ENCODE measurements at regions not wholly inside any gene's neighbourhood (a gene's known extent, or its start where the extent isn't known, plus 50 kb on each side); places are given as distances from the start of the nearest gene placed in this dataset.
"Not testable (repeated sequence)": the region's sequence is repeated elsewhere in the genome, so short reads cannot be mapped to it uniquely, and the experiment has no call there.

DNA sequence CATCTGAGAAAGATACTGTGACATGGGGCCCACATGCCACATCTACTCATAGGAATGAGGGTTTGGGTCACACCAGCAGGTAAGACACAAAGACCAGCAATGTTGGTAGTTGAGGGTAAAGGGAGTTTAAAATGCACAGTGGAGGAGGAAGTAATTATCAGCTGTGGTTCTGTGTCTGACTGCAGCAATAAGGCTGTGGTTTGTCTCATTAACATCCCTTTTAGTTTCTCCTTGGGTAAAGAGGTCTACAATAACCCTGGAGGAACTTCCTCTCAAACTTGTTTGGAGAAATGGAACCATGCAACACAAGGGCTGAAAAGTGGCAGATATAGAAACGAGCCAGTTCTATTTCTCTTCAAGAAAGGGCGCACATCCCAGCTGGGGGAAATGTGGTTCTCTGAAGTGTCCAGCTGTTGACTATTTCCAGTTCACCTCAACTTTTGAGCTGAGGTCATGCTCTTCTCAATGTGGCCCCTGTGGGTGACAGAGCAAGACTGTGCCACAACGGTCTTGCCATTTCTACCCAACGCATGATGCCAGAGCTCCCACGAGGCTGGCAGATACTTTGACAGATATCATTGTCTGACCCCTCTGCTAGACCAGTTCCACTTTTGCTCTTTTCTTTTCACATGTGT is 234.3 kb downstream of the SQOR start:
- DNase-seq: no peak

DNA sequence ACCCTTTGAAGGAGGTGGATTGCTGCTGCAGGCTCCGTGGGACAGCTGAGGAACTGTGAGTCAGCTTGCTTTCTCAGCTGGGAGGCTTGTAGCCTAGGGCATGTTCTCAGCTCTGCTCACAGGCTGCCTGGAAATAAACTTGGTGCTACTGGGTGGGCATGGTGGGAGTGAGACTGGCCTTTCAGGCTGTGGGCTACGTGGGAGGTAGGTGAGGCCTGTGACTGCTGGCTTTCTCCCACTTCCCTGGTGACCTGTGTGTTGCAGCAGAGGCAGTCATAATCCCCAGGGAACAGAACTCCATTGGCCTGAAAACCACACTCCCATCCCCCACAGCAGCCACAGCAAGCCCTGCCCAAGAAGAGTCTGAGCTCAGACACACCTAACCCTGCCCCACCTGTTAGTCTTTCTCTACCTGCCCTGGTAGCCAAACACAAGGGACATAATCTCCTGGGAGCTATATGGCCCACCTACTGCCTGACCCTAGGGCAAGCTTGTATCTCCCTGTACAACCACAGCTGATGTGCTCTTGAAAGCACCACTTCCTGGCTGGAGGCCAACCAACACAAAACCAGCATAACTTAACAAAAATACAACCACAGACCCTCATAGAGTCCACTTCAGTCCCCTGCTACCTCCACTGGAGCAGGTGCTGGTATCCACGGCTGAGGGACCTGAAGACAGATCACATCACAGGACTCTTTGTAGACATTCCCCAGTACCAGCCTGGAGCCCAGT is 236.5 kb downstream of the SQOR start:
- no peak for DNase-seq

DNA sequence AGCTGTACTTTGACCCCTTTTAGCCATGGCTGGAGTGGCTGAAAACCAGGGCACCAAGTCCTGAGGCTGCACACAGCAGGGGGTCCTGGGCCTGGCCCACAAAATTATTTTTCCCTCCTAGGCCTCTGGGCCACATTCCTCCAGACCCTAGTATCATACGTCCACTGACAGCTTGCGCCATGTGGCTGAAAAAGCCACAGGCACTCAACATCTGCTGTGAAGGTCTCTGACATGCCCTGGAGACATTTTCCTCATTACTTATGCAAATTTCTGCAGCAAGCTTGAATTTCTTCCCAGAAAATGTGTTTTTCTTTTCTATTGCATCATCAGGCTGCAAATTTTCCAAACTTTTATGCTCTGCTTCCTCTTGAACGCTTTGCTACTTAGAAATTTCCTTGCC is 239.0 kb downstream of the SQOR start:
- DNase-seq: no peak

DNA sequence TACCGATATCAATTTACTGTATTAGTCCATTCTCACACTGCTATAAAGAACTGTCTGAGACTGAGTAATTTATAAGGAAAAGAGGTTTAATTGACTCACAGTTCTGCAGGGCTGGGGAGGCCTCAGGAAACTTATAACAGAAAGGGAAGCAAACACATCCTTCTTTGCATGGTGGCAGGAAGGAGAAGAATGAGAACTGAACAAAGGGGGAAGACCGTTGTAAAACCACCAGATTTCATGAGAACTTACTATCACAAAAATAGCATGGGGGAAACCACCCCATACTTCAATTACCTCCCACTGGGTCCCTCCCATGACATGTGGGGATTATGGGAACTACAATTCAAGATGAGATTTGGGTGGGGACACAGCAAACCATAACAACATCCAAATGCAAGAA is 239.7 kb downstream of the SQOR start:
- not testable (repeated sequence) for DNase-seq

DNA sequence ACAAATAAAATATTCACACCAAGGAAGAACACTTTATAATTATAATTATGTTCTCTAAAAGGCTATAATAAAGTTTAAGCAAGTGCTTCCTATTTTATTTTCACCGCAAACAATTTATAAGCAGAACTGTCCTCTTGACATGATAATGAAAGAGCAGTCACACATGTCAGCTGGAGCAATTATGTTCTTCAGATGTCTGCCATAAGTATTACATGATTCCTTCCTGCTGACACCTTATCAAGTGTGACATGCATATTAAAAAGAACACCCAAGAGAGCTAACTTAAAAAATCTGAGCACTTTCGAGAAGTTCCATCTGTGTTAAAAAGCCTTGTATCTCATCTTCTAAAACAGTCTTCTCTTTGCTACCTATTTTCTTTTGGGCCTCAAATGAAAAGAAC is 249.5 kb downstream of the SQOR start:
- no peak for DNase-seq

DNA sequence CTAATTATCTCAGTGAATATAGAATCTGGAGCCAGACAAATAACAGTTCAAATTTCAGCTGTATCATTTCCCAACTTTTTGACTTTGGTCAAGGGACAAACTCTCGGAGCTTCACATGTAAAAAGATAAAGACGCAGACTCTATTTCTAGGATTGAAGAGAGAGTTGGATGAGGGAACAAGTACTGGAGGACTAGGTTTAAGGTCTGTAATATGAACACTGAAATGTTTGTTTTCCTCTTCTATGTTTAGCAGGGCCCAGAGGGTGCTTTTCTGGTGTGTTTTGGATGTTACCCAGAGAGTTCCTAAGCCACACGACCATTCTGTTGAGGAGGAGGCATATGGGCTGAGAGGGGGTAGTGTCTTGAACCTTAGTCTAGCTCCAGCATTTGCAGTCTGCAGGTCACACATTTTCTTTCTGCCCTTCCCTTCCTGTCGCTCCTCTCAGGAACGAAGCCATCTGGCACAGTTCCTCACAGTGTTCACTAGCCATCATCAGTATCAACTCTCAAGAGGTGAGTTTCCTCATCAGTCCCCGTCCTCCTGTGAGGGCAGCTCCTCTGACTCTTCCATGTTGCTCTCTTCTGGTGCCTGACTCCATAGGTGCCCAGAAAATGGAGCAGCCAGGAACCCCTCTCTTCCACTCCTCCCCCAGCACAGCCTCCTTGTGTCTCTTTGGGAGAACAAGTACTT is 250.1 kb downstream of the SQOR start:
- no peak for DNase-seq

DNA sequence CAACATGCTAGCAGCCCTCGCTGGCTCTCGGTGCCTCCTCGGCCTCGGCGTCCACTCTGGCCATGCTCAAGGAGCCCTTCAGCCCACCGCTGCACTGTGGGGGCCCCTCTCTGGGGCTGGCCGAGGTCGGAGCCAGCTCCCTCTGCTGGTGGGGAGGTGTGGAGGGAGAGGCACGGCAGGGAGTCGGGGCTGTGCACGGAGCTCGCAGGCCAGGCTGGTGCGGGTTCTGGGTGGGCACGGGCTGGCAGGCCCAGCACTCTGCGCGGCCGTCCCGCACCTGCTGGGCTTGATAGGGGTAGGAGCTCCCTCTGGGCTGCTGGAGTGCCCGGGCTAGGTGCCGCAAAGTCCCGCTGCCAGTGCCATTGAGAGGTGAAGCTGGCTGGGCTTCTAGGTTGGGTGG is 251.0 kb downstream of the SQOR start:
- no peak for DNase-seq

DNA sequence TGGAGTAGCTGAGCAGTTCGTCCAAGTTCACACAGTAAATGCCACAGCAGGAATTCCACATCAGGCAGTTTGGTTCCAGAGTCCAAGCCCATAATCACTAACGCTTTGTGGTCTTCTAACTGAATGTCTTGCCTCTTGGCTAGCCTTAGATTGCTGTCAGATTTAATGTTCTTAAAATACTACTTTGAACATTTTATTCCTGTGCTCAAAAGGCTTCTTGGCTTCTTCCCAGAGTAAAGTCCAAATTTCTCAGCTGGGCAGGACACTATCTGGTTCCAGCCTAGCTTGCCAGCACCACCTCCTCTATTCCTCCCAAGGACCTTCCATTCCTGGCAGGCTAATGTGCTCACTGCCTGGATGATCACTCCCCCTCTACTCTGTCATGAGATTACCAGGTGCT is 256.9 kb downstream of the SQOR start:
- DNase-seq: no peak

DNA sequence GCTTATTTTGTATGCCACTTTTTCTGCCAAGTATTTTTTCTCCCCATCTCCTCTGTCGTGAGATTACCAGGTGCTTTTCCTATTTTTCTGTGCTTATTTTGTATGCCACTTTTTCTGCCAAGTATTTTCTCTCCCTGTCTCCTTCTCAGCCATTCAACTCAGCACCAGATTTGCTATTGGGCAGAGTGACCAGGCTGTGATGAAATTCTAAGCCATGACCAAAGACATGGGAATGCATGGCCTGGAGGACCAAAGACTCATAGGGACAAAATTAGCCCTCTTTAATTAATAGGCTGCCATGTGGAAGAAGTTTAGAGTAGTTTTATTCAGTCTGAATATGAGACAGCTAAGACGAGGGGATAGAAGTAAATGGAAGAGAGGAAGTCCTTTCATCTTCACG is 257.4 kb downstream of the SQOR start:
- no peak for DNase-seq

DNA sequence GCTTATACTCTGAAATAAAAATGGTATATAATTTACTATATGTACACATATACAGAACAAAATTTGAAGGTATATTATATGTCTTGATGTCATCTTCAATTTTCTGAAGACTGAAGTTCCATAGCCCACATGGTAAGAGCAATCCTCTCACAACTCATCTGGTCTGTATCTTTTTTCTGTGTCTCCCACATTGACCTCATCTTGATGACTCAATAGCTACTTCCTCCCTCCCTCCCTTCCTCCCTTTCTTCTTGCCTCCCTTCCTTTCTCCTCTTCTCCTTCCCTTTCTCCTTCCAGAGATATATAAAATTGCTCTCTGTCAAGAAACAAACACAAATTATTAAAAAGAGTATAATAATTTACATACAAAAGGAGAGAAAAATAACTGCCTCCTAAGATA is 268.5 kb downstream of the SQOR start:
- DNase-seq: no peak

DNA sequence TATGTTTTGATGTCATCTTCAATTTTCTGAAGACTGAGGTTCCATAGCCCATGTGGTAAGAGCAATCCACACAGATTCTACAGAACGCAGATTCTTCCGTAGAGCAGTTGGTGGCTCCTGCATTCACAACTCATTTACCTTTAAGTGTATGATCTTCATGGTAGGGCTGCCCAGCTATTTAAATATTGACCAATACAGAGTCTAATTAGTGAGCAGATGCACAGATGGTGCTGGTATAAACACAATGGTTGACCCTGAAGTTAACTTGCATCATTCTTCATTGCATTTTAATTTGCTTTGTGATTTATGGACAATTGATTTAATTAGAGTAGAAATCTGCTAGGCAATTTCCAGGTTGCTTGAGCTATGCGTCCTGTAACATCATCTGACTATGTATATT is 269.2 kb downstream of the SQOR start:
- DNase-seq: no peak

DNA sequence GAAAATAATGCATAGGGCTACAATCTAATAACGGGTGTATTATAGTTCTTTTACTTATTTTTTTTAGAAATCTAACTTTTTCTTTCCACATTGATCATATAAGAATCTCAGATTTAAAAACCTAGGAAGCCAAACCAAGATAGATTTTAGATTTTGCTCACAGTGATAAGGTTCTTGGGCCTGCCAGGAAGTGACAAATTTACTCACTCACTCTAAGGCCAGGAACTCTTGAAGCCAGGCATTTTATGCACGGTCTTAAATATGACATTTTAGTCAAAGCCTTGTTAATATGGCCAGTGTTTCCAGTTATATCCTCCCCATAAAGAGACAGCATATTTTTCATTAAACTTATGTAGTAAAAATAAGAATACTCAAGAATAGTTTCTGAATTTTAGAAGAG is 271.4 kb downstream of the SQOR start:
- no peak for DNase-seq

DNA sequence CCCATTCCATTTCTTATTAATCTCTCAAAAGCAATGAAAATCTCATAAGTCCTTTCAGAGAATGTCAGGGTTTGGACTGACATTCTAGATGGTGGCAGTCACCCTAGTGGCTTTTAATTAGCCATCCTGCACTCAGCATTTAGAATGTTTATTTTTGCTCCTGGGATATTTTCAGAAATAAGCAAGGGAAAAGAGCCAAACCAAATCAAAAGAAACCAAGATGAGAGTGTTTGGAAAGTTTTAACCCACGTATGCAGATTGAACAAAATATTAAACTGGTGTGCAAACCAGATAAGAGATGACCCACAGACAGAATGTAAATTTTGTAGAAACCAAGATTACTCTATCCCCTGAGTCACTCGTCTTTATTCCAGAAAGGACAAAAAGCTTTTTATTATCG is 275.8 kb downstream of the SQOR start:
- no peak for DNase-seq

DNA sequence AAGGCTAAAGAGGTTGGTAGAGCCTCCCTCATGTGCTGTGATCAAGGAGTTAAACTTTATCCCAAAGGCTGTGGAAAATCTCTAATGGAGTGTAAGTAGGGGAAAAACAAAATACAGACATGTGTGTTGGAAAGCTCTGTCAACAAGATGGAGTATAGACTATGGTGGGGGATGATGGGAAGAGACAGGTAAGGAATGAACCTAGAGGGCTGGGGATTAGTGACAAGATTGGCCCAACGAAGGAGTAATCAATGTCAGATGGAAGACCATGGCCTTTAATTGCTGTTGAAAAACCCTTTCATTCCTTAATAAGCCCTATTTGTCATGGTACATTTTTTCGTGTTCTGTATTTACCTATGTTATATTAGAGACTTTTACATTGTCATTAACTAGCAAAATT is 278.6 kb downstream of the SQOR start:
- DNase-seq: no peak

DNA sequence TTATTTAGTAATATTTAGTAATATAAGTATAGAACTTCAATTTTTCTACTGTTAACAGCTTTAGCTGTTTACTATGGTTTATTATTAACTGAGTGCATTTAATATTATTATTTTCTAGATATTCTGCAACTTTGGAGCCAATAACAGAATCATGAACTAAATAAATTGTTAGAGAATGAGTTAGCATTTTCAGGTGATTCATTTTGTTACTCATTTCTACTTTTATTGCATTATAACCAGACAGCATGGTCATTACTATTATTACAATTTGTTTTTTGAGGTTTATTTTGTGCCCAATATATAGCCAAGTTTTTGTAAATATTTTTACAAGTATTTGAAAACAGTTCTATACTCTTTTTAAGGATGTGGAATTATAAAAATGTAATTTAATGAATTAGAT is 279.6 kb downstream of the SQOR start:
- DNase-seq: no peak

DNA sequence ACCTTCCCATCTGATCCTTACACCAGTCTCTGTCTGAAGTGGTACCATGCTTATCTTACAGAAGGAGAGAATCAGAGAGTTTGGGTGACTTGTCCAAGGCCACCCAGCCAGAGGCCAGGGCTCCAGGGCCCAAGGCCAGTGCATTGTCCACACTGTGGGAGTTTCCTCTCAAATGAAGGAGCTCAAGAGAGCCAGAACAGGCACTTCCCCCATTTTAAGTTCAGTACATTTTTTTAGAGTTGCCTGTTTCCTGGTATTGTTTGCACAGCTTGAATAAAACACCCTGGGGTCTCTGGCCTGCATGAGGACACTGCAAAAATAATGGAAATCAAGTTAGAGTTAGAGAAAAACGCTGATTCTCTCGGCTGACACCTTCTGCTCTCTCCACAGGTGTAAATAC is 284.0 kb downstream of the SQOR start:
- no peak for DNase-seq

DNA sequence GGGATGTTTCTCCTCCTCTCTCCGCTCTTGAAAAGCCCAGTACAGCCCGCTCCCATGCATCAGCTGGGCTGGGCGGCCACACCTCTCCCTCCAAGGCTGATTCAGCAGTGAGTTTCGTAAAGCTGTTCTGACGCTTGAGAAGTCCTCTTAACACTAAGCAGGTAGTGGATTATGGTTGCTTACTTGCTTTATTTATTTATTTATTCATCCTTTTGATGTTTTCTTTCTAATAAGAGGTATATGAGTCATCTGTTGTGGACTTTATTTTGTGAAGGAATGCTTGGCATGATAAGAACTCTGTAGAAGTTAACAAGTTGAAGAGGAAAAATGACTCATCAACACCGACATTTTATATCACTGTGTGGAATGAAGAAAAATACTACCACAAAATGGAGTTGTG is 285.0 kb downstream of the SQOR start:
- DNase-seq: no peak

DNA sequence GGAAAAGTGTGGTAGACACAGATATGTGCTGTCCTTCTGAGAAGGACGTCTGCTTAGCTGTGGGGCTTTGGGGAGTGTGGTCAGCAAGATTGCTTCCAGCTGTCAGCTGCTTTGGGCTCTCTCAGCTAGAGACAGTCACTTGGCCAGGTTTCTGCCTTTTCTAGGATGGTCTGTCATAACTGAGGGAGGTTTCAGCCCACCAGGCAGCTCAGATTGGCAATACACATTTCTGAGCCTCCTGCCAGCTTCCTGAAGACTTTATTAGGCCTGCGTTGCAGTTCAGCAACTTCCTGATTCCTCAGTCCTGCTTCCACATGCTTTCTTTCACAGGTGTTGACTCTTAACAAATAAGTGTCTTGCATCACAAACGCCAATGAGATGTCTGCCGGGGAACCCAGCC is 286.5 kb downstream of the SQOR start:
- DNase-seq: no peak

DNA sequence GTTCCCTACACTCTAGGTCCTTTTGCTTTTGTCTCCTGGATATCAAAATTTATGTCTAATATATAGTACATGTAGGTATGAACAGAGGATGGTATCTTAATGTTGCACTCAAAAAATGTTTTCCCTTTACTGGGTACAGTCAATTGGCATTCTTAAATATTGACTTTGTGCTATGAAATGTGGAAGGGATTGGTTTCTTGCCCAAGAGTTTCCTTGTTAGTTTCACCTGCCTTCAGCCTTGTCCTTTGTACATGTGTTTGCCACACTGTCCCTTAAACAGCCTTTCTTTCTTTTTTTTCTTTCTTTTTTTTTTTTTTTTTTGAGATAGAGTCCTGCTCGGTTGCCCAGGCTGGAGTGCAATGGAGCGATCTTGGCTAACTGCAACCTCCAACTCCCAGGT is 287.1 kb downstream of the SQOR start:
- DNase-seq: no peak

DNA sequence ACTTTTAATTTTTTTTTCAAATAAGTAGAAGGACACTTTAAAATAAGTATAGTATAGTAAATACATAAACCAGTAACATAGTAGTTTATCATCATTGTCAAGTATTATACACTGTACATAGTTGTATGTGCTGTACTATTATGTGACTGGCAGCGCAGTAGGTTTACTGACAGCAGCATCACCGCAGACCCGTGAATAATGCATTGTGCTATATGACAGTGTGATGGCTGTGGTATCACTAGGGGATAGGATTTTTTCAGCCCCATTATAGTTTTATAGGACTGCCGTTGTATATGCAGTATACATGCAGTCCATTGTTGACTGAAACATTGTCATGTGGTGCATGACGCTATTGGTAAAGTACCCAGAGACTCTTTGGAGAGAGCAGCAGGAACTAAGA is 306.5 kb downstream of the SQOR start:
- no peak for DNase-seq

DNA sequence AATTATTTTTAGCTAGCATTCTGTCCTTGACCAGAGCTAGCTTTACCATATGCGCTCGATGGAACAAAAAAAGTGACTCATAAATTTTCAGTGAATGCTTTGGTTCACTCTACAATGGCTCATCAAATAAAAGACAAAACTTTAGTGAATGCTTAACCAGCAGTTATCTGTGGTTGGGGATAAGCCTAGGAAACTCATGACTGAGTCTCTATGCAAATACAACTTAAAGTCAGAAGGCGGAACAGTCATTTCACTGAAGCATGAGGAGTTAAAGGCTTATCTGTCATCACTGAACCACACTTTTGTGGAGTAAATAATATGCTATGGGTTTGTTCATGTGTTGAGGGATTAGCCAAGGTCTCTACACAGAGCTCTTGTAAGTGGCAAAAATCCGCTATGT is 308.4 kb downstream of the SQOR start:
- DNase-seq: peak; percentile 8

DNA sequence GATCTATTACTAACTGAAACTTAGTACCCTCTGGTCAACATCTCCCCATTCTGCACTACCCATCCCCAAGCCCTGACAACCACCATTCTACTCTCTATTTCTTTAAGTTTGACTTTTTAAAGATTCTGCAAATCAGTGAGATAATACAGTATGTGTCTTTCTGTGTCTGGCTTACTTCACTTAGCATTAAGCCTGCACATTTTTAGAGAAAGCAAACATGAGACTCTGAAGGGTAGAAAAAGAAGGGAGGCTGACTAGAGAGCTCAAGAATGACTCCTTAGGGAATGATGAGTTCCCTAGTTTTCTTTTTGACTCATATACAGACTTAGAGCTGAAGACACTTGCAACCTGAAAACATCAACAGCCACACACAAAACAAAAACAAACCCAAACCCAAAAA is 311.3 kb downstream of the SQOR start:
- DNase-seq: no peak

DNA sequence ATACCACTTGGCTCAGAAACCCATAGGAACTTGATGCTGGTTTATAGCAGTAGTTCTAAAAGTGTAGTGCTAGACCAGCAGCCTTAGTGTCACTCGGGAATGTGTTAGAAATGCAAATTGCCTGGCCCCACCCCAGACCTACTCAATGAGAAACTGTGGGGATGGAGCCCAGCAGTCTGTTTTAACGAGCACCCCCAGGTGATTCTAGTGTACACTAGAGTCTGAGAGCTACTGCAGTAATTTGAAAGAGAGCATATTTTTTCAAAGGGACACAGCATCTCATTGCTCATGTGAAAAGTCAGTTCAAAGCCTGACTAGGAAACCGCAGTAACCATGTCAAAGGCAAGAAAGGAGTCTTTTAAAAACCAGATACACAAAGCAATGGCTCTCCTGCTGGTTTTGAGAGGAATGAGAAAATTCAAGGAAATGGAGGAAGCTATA is 313.4 kb downstream of the SQOR start:
- DNase-seq: no peak

DNA sequence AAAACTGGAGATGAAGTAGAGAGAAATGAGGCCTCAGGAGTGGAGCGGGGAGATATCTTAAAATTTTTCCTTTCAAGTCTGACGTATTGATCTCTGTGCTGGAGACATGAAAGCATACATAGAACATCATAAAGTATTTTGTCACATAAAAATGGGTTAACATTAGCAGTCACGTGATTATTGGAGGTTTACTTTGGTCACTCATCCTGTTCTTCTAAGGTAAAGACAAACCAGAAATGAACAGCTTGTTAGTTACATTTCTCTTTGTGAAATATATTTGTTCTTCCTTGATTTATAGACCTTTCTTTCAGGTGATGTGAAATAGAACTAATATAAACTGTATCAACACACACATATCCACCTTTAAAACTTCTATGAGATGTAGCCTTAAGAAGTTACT is 324.1 kb downstream of the SQOR start:
- DNase-seq: no peak

DNA sequence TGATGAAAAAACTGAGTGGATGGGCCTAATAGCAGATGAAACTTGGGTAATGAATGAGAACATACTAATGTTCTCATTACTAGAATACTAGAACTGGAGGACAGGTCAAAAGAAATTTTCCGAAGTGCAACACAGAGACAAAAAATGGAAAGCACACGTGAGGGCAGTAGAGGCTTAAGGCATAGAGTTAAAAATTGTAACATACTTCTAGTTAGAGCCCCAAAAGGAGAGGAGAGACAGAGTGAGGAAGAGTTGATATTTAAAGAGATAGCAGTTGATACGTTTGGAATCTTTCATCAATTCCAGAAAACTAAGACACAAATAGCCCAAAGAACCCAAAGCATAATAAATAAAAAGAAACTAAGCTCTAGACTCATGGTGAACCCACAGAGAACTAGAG is 327.9 kb downstream of the SQOR start:
- DNase-seq: no peak

All from DMS79 (cell line).